HG03196 (cell line): ENCODE measurements at regions not wholly inside any gene's neighbourhood (a gene's known extent, or its start where the extent isn't known, plus 50 kb on each side); places are given as distances from the start of the nearest gene placed in this dataset.
"Not testable (repeated sequence)": the region's sequence is repeated elsewhere in the genome, so short reads cannot be mapped to it uniquely, and the experiment has no call there.

Experiments used
- ATAC-seq: cut with Tn5 transposase; IDR thresholded peaks from one replicate; pipeline ENCODE4 v1.9.1; 2021; ENCODE audit not compliant: unreplicated experiment

DNA sequence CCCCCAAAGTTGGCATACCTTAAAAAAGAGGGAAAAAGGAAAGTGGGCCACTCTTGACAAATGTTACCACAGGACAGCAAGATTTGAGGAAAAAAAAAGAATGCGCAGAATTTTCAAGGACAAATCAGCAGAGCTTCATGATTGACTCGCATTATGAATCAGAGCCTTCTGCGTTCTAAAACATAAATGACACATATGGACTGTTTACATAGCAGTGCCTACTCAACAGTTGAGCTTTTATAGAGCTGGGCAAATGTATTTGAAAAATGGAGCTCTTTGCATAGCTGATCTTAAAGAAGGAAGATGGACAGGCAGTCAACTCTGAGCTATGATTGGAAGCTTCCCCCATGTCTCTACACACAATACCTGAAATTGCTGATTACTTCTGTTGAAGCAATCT, 213.2 kb upstream of the NT5E start:
- ATAC-seq, result no peak

GRCh38 chr6:85227345-85227744, 222.5 kb upstream of the NT5E start:
- ATAC-seq, result not testable (repeated sequence)

DNA sequence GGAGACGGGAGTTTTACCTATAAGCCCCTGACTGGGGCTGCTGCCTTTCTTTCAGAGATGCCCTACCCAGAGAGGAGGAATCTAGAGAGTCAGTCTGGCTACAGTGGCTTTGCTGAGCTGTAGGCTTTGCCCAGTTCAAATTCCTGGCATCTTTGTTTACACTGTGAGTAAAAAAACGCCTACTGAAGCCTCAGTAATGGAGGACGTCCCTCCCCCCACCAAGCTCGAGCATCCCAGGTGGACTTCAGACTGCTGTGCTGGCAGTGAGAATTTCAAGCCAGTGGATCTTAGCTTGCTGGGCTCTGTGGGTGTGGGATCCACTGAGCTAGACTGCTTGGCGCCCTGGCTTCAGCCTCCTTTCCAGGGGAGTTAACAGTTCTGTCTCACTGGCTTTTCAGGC, 237.1 kb upstream of the NT5E start:
- ATAC-seq, result not testable (repeated sequence)

DNA sequence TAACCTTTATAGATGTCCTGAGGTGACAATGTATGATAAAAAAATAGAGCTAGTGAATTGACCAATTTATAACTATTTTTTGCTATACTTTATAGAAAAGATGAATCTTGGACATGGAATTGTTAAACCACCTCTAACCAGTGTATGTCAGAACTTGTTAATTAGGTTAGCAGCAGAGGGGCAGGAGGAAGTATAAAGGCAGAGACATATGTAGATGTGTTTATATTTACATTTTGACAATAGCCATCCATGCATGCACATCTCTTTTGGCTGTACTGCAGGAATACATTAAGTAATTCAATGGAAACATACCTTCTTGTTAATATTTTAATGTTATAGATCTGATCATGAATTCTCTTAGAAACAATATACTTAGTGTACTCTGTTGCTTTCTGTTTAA, 254.6 kb upstream of the NT5E start:
- no peak for ATAC-seq

GRCh38 chr6:85193339-85193738, 256.5 kb upstream of the NT5E start:
- ATAC-seq, result no peak

- no peak for ATAC-seq
Measured at GRCh38 chr6:85192596-85192995, 257.3 kb upstream of the NT5E start.

DNA sequence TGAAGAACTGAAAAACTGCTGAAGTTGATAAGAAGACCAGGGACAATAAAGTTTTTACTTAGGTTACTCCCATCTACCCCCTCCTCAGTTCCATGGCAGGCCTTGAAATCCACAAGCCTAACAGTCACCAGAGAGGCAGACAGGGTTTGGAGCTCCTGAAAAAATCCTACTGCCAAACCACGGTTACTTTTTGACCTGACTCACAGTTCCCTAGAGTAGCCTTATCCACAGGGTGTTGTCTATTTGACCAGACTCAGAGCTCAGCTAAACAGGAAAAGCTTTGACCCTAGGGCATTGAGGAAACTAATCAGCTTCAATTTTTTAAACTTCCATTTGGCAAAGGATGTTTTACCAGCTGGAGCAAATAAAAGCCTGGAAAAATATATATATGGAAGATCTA, 257.7 kb upstream of the NT5E start:
- ATAC-seq, result no peak

- ATAC-seq, result no peak
Measured at GRCh38 chr6:85191656-85192055, 258.2 kb upstream of the NT5E start.

DNA sequence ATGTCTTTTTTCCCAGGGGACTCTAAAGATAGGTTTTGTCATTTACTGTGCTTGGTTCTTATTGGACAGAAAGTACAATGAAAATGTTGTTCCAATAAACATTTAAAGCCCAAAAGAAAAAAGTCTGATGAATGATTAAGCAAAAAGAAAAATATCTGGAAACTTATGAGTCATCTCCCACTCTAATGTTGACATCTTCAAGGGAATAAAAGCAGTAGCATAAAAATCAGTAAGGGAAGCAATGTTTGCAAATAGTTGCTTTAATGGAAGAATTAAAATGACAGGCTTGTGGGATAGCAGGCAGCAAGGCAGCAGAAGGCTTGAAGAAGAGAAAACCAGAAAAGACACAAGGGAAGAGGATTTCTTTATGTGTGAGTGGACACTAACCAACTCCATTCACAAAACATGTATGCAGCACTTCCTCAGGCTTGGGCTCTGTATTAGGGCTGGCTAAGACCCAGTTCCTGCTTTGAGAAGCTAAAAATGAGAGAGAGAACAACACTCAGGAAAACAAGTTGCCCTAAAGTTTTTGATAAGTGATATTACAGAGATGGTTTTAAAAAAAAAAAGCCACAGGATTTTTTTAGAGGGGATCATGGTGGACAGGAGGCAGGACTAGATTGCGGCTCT, 263.2 kb upstream of the NT5E start:
- ATAC-seq, result no peak

GRCh38 chr6:85185977-85186376, 263.9 kb upstream of the NT5E start:
- ATAC-seq, result no peak

DNA sequence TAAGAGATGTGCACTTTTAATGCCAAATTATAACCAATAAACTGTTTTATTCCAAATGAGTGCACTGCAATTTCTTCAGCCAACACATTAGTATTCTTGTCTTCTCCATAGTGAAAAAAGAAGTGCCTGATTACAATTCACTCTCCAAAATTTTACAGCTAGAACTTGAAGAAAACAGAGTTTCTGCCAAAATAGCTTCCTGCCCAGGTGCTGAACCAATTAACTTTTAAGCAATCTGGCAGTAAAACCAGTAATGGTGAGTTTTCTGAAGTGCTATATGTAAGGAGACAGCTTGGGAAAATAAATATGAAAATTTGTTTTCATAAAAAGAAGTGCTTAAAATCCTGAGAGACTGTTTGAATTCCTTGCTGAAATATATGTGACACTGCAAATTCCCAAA, 266.0 kb upstream of the NT5E start:
- no peak for ATAC-seq

DNA sequence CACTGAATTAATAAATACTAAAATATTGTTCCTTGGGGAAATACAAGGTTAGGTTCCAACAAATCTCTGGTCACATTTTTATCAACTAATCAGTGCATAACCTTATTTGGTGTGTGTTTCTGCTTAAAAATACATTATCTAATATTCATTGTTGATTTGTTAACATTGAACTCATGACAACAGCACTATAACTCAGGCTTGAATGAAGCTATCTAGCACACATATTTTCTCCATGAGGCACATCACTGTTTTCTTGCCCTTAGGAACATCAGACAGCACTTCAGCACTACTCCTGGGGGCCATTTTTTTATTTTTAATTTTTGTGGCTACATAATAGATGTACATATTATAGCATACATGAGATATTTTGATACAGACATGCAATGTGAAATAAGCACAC, 277.2 kb upstream of the NT5E start:
- ATAC-seq, result no peak

- no peak for ATAC-seq
Measured at GRCh38 chr6:85172161-85172560, 277.7 kb upstream of the NT5E start.

- no peak for ATAC-seq
Measured at GRCh38 chr6:85169189-85169588, 280.7 kb upstream of the NT5E start.

- no peak for ATAC-seq
Measured at GRCh38 chr6:85168146-85168545, 281.7 kb upstream of the NT5E start.

DNA sequence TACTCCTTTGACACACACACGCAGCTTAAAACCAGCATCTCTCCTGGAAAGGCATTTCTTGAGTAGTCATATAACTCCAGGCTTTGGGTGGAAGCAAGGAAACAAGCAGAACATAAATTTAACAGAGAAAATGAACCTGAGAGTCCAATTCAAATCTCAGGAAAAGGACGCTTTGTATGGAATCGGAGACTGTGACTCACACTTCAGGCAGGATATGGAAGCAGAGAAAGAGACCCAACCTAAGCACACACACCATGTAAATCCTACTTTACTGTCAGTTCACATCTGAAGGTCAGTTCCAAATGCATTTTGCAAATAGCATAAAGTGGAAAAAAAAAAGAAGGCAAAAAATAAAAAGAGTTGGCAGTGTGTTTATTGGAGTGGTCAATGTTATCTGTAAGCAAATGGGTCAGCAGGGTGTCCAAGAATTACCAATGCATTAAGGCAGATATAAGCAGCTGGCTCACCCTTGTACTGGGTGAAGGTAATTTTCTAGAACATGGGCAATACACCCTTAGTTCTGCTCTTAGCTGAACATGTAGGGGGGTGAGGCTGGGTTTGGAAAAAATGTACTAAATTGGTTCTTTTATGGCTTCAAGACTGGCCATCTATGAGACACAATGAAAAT, 283.7 kb upstream of the NT5E start:
- ATAC-seq, result no peak

- ATAC-seq, result no peak
Measured at GRCh38 chr6:85163156-85164080, 286.5 kb upstream of the NT5E start.

- ATAC-seq, result no peak
Measured at GRCh38 chr6:85157311-85157710, 292.6 kb upstream of the NT5E start.

GRCh38 chr6:85143676-85144075, 306.2 kb upstream of the NT5E start:
- ATAC-seq, result no peak

- no peak for ATAC-seq
Measured at GRCh38 chr6:85137865-85138264, 312.0 kb upstream of the NT5E start.

DNA sequence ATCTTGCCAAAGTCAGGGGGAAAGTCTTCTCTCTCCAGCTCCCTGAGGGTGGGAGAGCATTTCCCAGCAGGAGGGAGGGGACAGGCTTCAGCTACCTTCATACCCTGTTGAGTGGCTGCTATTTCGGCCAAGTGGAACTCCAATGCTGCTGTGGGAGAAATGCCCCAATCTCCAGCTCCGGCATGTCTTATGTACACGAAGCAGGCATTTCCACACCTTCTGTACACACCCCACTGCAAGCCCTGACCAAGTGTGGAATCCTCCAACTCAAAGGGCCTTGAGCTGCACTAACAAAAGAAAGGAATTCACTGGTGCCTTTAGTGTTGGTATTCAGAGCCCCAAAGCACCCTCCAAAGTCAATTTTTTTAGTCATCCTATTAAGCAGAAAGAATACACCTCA, 313.6 kb upstream of the NT5E start:
- ATAC-seq, result no peak
